Fibroblast of the conjunctiva (primary cell): ENCODE measurements at regions not wholly inside any gene's neighbourhood (a gene's known extent, or its start where the extent isn't known, plus 50 kb on each side); places are given as distances from the start of the nearest gene placed in this dataset.

Experiments used
- DNase-seq: peaks from one replicate; pipeline ENCODE4 v3.0.0-alpha.2; 2010; ENCODE audit warnings: low read depth

DNA sequence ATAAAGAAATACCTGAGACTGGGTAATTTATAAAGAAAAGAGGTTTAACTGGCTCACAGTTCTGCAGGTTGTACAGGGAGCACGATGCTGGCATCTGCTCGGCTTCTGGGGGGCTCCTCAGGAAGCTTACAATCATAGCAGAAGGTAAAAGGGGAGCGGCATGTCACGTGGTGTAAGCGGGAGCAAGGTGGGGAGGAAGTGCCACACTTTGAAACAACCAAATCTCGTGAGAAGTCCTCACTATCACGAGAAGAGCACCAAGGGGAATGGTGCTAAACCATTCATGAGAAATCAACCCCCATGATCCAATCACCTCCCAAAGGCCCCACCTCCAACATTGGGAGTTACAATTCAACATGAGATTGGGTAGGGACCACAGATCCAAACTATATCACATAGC lies 67.7 kb downstream of the AKR1B1 start:
- no peak for DNase-seq

GRCh38 chr7:134388336-134389019 lies 70.4 kb downstream of the AKR1B1 start:
- no peak for DNase-seq

- no peak for DNase-seq
Observed at GRCh38 chr7:134378562-134378961, 61.8 kb upstream of the SLC35B4 start.

- DNase-seq = no peak
Observed at GRCh38 chr7:134376693-134377092, 60.0 kb upstream of the SLC35B4 start.

DNA sequence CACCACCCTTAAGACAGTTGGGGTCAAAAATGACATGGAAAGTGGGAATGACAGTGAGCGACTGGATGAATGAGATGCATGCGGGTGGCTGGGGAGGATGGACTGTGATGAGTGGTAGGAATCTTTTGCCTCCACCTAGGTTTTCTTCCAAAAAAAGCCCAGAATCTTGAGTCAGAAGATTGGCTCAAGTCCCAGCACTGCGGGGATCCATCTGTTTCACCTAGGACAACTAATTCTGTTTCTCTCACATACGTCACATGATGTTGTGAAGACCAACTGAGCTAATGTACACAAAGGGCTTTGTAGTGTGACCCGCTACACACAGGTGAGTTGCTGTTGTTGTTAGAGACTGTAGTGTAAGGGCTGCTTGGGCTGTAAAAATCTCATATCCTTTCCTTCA lies 58.5 kb upstream of the SLC35B4 start:
- no peak for DNase-seq

GRCh38 chr7:134374791-134375190 lies 58.1 kb upstream of the SLC35B4 start:
- no peak for DNase-seq

GRCh38 chr7:134374291-134374690 lies 57.6 kb upstream of the SLC35B4 start:
- no peak for DNase-seq

DNA sequence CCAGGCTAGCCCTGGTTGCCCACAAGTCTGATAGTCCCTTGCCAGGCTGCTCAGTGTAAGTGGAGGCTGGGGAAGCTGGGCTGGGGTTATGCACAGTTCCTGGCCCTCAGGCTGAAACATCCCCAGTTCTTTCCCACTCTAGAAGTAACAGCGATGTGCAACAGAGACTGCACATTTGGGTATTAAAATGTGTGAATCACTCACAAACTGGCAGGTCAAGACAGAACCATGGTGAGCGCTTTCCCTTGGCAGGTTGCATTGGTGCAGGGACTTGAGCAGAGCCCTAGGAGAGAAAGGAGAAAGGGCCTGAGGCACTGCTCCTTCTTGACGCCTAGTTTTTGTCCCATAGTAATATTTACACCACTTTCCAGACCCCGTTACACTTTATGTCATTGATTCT lies 56.1 kb upstream of the SLC35B4 start:
- DNase-seq = no peak

GRCh38 chr7:134371971-134372370 lies 55.2 kb upstream of the SLC35B4 start:
- no peak for DNase-seq

DNA sequence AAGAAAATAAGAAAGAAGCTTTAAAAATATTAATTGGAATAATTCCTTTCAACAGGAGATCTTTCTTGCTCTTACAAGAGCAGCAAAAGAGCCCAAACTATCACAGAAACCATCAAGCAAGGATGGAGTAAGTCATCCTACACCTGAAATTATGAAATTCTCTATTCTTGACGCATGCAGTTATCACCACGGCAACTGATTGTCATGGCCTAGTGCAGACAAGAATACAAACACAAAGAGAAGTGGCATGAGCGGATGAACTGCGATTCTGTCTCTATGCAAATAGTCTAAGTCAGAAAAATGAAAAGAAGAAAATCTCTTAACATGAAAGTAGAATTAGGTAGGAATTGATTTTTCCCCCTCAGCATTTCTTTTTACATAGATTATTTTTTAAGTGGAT lies 54.8 kb upstream of the SLC35B4 start:
- no peak for DNase-seq

DNA sequence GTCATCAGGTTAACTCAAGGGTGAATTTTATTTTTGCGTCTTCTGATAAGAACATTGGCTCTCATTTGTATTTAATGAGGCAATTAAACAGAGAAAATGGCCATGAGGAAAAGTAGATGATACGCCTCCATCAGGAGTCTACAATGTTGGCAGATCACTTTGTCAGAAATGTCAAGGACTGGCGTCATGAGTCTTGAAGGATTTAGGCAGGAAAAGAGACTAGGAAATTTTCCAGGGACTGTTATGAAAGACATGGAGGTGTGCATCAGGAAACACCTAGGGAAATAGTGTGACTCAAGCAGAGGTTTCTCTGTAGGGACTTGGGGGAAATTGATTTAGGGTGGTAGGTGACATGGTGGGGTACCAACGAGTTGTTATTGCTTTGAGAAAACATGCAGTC lies 53.4 kb upstream of the SLC35B4 start:
- DNase-seq = no peak

DNA sequence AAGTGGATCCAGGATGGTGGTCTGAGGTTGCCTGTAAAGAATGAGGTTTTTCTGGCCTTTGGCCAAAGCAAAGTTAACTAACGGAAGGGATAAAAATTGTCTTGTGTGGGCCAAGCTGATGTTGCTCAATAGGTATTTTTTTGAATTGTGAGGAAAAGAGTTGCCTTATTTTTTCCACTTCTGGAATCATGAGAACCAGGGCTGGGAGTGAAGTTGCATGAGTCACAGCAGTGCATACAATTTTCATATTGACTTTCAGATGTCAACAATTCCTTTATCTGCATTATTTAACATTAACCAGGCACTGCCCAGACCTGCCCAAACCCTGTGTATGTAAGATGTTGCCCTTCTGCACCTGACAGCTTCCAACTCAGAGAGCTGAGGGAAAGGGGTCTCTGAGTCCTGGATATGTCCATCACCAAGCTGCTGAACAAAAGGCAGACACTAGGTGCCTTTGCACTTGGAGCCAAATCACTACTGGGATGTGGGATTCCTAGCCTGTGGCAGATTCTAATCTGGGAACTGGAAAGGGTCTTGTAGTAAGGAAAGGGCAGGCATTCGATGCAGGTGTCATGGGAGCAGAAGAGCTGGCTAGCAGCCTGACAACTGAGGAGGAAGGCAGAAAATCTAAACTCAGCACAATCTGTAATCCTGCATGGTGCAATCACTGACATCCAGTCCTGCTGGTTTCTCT lies 52.3 kb upstream of the SLC35B4 start:
- DNase-seq = peak; percentile 40

GRCh38 chr7:134367956-134368749 lies 51.4 kb upstream of the SLC35B4 start:
- DNase-seq = no peak
